HCT116 (cell line): ENCODE measurements at regions not wholly inside any gene's neighbourhood (a gene's known extent, or its start where the extent isn't known, plus 50 kb on each side); places are given as distances from the start of the nearest gene placed in this dataset.

Source experiments
- ATAC-seq: fragments of 200-7000 bp; cut with Tn5 transposase; 2 replicates; pipeline ENCODE4 v1.9.1; 2020; ENCODE audit warnings: mild to moderate bottlenecking, moderate library complexity
- BruUV-seq: library from RNA; stranded (reverse); fragments of 400-500 nt; replicated peaks from 2 replicates; lab custom pipeline; 2021; lab: Mats Ljungman, UMichigan
- CTCF ChIA-PET: fragments of 300-600 bp; sonication (Branson Sonifier 250); formaldehyde crosslinking; loops from one replicate; lab custom pipeline; 2021; ENCODE audit warnings: antibody characterized with exemption; lab: Charles Lee
- POLR2A ChIA-PET: fragments of 300-600, 350-600 bp; sonication (Branson Sonifier 250); formaldehyde crosslinking; loops from one replicate; lab custom pipeline; 2021; ENCODE audit warnings: antibody characterized with exemption; lab: Charles Lee
- RAD21 ChIA-PET, 2 experiments: fragments of 300-600 bp; sonication (Branson Sonifier 250); formaldehyde crosslinking; loops; one replicate each; lab custom pipeline; 2023; ENCODE audit warnings: low total read pairs in 2 of 2; ENCODE audit not compliant: uncharacterized antibody in 2 of 2, unreplicated experiment in 2 of 2, low non-redundant PET in 1 of 2; lab: Charles Lee
- DNase-seq: peaks from one replicate; pipeline ENCODE4 v3.0.0-alpha.2; 2010; ENCODE audit warnings: low read depth, low spot score
- H2AFZ ChIP-seq: fragments of 200-600 bp; shearing (Covaris generic), sonication (generic); 2 replicates; pipeline ENCODE4 v1.6.1; 2017; ENCODE audit warnings: low read depth, mixed run types, mixed read lengths, antibody characterized with exemption, low read length; ENCODE audit not compliant: poor library complexity, severe bottlenecking
- H3K27ac ChIP-seq: 2 replicates; pipeline ENCODE4 v1.5.1; 2012; ENCODE audit warnings: low read depth, low read length
- H3K27me3 ChIP-seq: fragments of 200-600 bp; sonication (generic); 2 replicates; pipeline ENCODE4 v1.6.1; 2016; ENCODE audit warnings: mixed run types, low read length, mixed read lengths; ENCODE audit not compliant: insufficient read depth
- H3K36me3 ChIP-seq, 2 experiments: fragments of 200-500 bp in 1 of 2; fragments of 200-600 bp in 1 of 2; sonication (Bioruptor generic) in 1 of 2; sonication (generic) in 1 of 2; 2 replicates each; pipeline versions ENCODE4 v1.5.1 to v1.6.1; 2014 to 2016; ENCODE audit warnings: low read length in 2 of 2, inconsistent platforms in 1 of 2, mixed read lengths in 1 of 2, mixed run types in 1 of 2; ENCODE audit not compliant: insufficient read depth in 2 of 2, control insufficient read depth in 1 of 2
- H3K4me1 ChIP-seq, 2 experiments: fragments of 200-600 bp in 1 of 2; sonication (generic) in 1 of 2; 2 replicates each; pipeline versions ENCODE4 v1.5.1 to v1.6.1; 2012 to 2017; ENCODE audit warnings: low read length in 2 of 2, inconsistent platforms in 1 of 2, mild to moderate bottlenecking in 1 of 2, mixed read lengths in 1 of 2, mixed run types in 1 of 2, moderate library complexity in 1 of 2; ENCODE audit not compliant: insufficient read depth in 2 of 2, control insufficient read depth in 1 of 2
- H3K4me2 ChIP-seq: fragments of 200-600 bp; sonication (generic); 2 replicates; pipeline ENCODE4 v1.6.1; 2017; ENCODE audit warnings: mixed run types, low read length, mixed read lengths
- H3K4me3 ChIP-seq, 2 experiments: fragments of 200-600 bp in 1 of 2; sonication (generic) in 1 of 2; replicated peaks in 1 of 2; 2 replicates each; pipeline ENCODE4 v1.5.1; 2011 to 2016; ENCODE audit warnings: low read length in 2 of 2, control low read depth in 1 of 2, low read depth in 1 of 2, mild to moderate bottlenecking in 1 of 2, mixed read lengths in 1 of 2, mixed run types in 1 of 2
- H3K79me2 ChIP-seq: fragments of 200-600 bp; sonication (generic); 2 replicates; pipeline ENCODE4 v1.6.1; 2017; ENCODE audit warnings: mild to moderate bottlenecking, mixed run types, low read length, moderate library complexity, mixed read lengths; ENCODE audit not compliant: insufficient read depth
- H3K9ac ChIP-seq: fragments of 200-600 bp; sonication (generic); 2 replicates; pipeline ENCODE4 v1.6.1; 2016; ENCODE audit warnings: low read length, mixed read lengths
- H3K9me2 ChIP-seq: fragments of 200-600 bp; sonication (generic), shearing (Covaris generic); 2 replicates; pipeline ENCODE4 v1.6.1; 2017; ENCODE audit warnings: mixed run types, mild to moderate bottlenecking, moderate library complexity; ENCODE audit not compliant: insufficient read depth
- H3K9me3 ChIP-seq, 2 experiments: fragments of 200-500 bp in 1 of 2; fragments of 200-600 bp in 1 of 2; sonication (Bioruptor generic) in 1 of 2; sonication (generic) in 1 of 2; 2 replicates each; pipeline ENCODE4 v1.6.1; 2014 to 2017; ENCODE audit warnings: low read length in 2 of 2, mixed read lengths in 2 of 2, inconsistent platforms in 1 of 2, low read depth in 1 of 2, mild to moderate bottlenecking in 1 of 2, mixed run types in 1 of 2, moderate library complexity in 1 of 2; ENCODE audit not compliant: control insufficient read depth in 1 of 2, insufficient read depth in 1 of 2
- H4K20me1 ChIP-seq: fragments of 200-600 bp; sonication (generic), shearing (Covaris generic); 2 replicates; pipeline ENCODE4 v1.6.1; 2017; ENCODE audit warnings: mixed run types, mild to moderate bottlenecking, moderate library complexity; ENCODE audit not compliant: insufficient read depth
- CEBPB ChIP-seq: IDR thresholded peaks from 2 replicates; pipeline ENCODE4 v1.6.1; 2012; ENCODE audit warnings: low read depth
- CTCF ChIP-seq, 3 experiments: fragments of 200-600 bp in 1 of 3; sonication (generic) in 1 of 3; IDR thresholded peaks in 2 of 3; conservative IDR thresholded peaks in 1 of 3; 2 replicates each; pipeline ENCODE4 v1.5.1; 2012 to 2017; ENCODE audit warnings: low read depth in 2 of 3, low read length in 2 of 3, antibody characterized with exemption in 1 of 3, borderline replicate concordance in 1 of 3, control low read depth in 1 of 3, mild to moderate bottlenecking in 1 of 3, mixed read lengths in 1 of 3, mixed run types in 1 of 3, moderate library complexity in 1 of 3; ENCODE audit not compliant: insufficient read depth in 1 of 3
- ELF1 ChIP-seq: IDR thresholded peaks from 2 replicates; pipeline ENCODE4 v1.6.1; 2012; ENCODE audit warnings: low read depth, borderline replicate concordance
- EZH2 ChIP-seq: fragments of 200-600 bp; sonication (generic); IDR thresholded peaks from 2 replicates; pipeline ENCODE4 v1.6.1; 2017; ENCODE audit warnings: antibody characterized with exemption, mixed run types
- FOSL1 ChIP-seq: IDR thresholded peaks from 2 replicates; pipeline ENCODE4 v1.6.1; 2012; ENCODE audit warnings: low read depth
- JUND ChIP-seq: IDR thresholded peaks from 2 replicates; pipeline ENCODE4 v1.6.1; 2012
- POLR2AphosphoS5 ChIP-seq: IDR thresholded peaks from 2 replicates; pipeline ENCODE4 v1.6.1; 2011; ENCODE audit warnings: mild to moderate bottlenecking, low read depth, low read length, moderate library complexity
- SRF ChIP-seq: IDR thresholded peaks from 2 replicates; pipeline ENCODE4 v1.6.1; 2012; ENCODE audit warnings: low read depth
- ZBTB33 ChIP-seq: IDR thresholded peaks from 2 replicates; pipeline ENCODE4 v1.6.1; 2011; ENCODE audit warnings: mild to moderate bottlenecking, low read length, moderate library complexity; ENCODE audit not compliant: insufficient replicate concordance; ENCODE audit errors: extremely low read depth
- ZFX ChIP-seq: fragments of 450-650 bp; IDR thresholded peaks from 2 replicates; pipeline ENCODE4 v1.6.1; 2017
- intact Hi-C: fragments of 100-400 bp; cut with micrococcal nuclease; formaldehyde crosslinking; loops from 2 replicates; pipeline ENCODE4 v1.10.0; 2022

GRCh38 chr2:187825108-187825507 is 270.9 kb upstream of the TFPI start:
- no peaks in the 10 kb centered on the region for H3K27me3 ChIP-seq
- no peak overlapping the region for H3K27ac ChIP-seq
- no peak for DNase-seq
- ChIA-PET RAD21 (no interaction called here), CTCF (no interaction called here), POLR2A (no interaction called here)
- H3K9ac ChIP-seq: no peak overlapping the region
- no peak for ATAC-seq
- H4K20me1 ChIP-seq: no peaks in the 10 kb centered on the region
- no TSS peak for BruUV-seq
- H3K79me2 ChIP-seq: no peaks in the 10 kb centered on the region
- no peak overlapping the region for H2AFZ ChIP-seq
- H3K9me3 ChIP-seq: no peaks in the 10 kb centered on the region
- H3K4me2 ChIP-seq: no peak overlapping the region
- intact Hi-C loops: no loop called here
- H3K4me1 ChIP-seq: 0 out of 4 replicates have a peak, but pooled peaks cover 0 to 2% of the 10 kb centered on the region in 2 experiments
- no peaks in the 10 kb centered on the region; the same call in 1 of the 2 replicates for H3K9me2 ChIP-seq
- no peaks in the 10 kb centered on the region for H3K36me3 ChIP-seq
- no peak overlapping the region for H3K4me3 ChIP-seq
- TF ChIP-seq CTCF (IDR thresholded peaks at IDR 0.05 in 2 of 3, conservative IDR thresholded peaks at IDR 0.05 in 1 of 3; ENCODE audit: borderline replicate concordance in 1 of 3, insufficient read depth in 1 of 3, low read depth in 2 of 3, low read length in 2 of 3) (no peak), POLR2AphosphoS5 (no peak), JUND (no peak), SRF (no peak), ZFX (no peak), FOSL1 (no peak), ELF1 (no peak), EZH2 (no peak), CEBPB (no peak), ZBTB33 (no peak)
